Transverse colon (tissue), 4 donors: ENCODE measurements at regions not wholly inside any gene's neighbourhood (a gene's known extent, or its start where the extent isn't known, plus 50 kb on each side); places are given as distances from the start of the nearest gene placed in this dataset.

Source experiments
- DNase-seq: peaks from one replicate; pipeline ENCODE4 v3.0.0-alpha.2; 2019
- H3K27ac ChIP-seq, 4 donors: fragments of 200-600 bp; sonication (generic); 2 replicates each; pipeline ENCODE4 v1.5.1; 2016 to 2018; ENCODE audit warnings: inconsistent platforms in 4 of 4
- H3K27me3 ChIP-seq: fragments of 200-600 bp; sonication (generic); 2 replicates; pipeline ENCODE4 v1.5.1; 2017; ENCODE audit warnings: inconsistent platforms
- H3K36me3 ChIP-seq, 4 donors: fragments of 200-600 bp; sonication (generic); 2 replicates each; pipeline ENCODE4 v1.5.1; 2017 to 2019; ENCODE audit warnings: inconsistent platforms in 4 of 4
- H3K4me1 ChIP-seq, 4 donors: fragments of 200-600 bp; sonication (generic); 2 replicates each; pipeline ENCODE4 v1.5.1; 2017 to 2020; ENCODE audit warnings: inconsistent platforms in 4 of 4
- H3K4me3 ChIP-seq, 4 donors: fragments of 200-600 bp; sonication (generic); 1 replicate in 1 of 4; 2 replicates in 3 of 4; pipeline versions ENCODE4 v1.5.1 to v1.6.1; 2017 to 2019; ENCODE audit warnings: inconsistent platforms in 4 of 4
- H3K9me3 ChIP-seq, 2 donors: fragments of 200-600 bp; sonication (generic); 2 replicates each; pipeline ENCODE4 v1.5.1; 2017 to 2019; ENCODE audit warnings: inconsistent platforms in 2 of 2
- EP300 ChIP-seq: sonication (generic); formaldehyde crosslinking; IDR thresholded peaks from one replicate; pipeline ENCODE4 v1.6.1; 2017; ENCODE audit warnings: antibody characterized with exemption, low read depth
- POLR2A ChIP-seq: fragments of 450-650 bp; IDR thresholded peaks from one replicate; pipeline ENCODE4 v1.6.1; 2016; ENCODE audit warnings: antibody characterized with exemption, mild to moderate bottlenecking, moderate library complexity
- POLR2AphosphoS5 ChIP-seq, 3 donors: sonication (generic); formaldehyde crosslinking; IDR thresholded peaks; one replicate each; pipeline ENCODE4 v1.6.1; 2016; ENCODE audit warnings: antibody characterized with exemption in 3 of 3
- WGBS, 2 donors: methylation state at CpG; one replicate each; pipeline ENCODE4 v1.1.5; 2018; ENCODE audit warnings: low coverage in 1 of 2; 5-methylcytosine and 5-hydroxymethylcytosine counted together
- in situ Hi-C, 4 donors: fragments of 200-750 bp; cut with MboI; loops; one replicate each; pipeline versions ENCODE4 v1.15.0 to v1.15.1; 2017; ENCODE audit warnings: low sequenced_read_pairs in 3 of 4, low pct_ligation_motif_present in 1 of 4, low pct_unique_long_range_greater_than_20kb in 1 of 4
- intact Hi-C: fragments of 100-400 bp; cut with DNase I; formaldehyde crosslinking; loops from one replicate; pipeline ENCODE4 v1.15.1; 2023; ENCODE audit warnings: low total_unique reads
- TF ChIP-seq, protein P1 (sequence below), 5 experiments: fragments of 200-600 bp in 3 of 5; fragments of 450-650 bp in 2 of 5; sonication (generic) in 3 of 5; IDR thresholded peaks; 1 replicate in 2 of 5; 2 replicates in 3 of 5; pipeline ENCODE4 v1.5.1; 2016 to 2017; ENCODE audit warnings: antibody characterized with exemption in 5 of 5, inconsistent platforms in 3 of 5, mild to moderate bottlenecking in 2 of 5, moderate library complexity in 1 of 5

DNA sequence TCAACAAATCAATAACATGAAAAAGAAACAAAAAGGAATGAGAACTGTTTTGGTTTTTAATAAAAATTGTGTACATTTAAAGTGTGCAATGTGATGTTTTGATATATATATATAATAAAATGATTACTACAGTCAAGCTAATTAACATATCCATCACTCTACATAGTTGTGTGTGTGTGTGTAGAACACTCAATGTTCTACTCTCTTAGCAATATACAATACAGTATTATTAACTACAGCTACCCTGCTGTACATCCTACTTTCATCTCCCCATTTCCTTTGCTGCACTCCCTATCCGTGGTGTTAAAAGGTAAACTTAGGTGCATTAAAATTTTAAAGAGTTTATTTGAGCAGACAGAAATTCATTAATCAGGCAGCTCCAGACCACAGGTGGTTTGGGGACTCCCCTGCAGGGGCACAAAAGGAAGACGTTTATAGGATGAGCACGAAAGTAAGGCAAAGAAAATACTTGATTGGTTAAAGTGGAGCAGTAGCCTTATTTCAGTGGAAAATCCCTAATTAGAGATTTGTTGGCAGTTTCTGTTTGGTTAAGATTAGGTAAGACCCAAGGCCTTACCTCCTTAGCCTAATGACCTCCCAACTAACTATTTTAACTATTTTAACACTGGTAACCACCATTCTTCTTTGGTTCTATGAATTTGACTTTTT, 61.8 kb upstream of the SNRK start:
- peaks cover 4 to 7% of the 10 kb centered on the region in 2 donors for H3K9me3 ChIP-seq
- H3K27ac ChIP-seq = no peak overlapping the region
- no peak overlapping the region for H3K4me3 ChIP-seq
- no peak for DNase-seq
- H3K36me3 ChIP-seq = no peaks in the 10 kb centered on the region
- intact Hi-C loops = no loop called here
- in situ Hi-C loops = loop anchor here in 1 of 4 donors (10.0 kb wide), 1 partner anchor 280 kb away; no protein-coding TSS in a partner anchor
- no peaks in the 10 kb centered on the region for H3K4me1 ChIP-seq
- H3K27me3 ChIP-seq = no peaks in the 10 kb centered on the region
- 49 to 71% methylated on average over 3 of the region's 3 CpGs for WGBS, 2 donors
- TF ChIP-seq POLR2AphosphoS5 (IDR thresholded peaks at IDR 0.05) (no peak), EP300 (no peak), POLR2A (no peak)
- TF ChIP-seq, protein P1, sequence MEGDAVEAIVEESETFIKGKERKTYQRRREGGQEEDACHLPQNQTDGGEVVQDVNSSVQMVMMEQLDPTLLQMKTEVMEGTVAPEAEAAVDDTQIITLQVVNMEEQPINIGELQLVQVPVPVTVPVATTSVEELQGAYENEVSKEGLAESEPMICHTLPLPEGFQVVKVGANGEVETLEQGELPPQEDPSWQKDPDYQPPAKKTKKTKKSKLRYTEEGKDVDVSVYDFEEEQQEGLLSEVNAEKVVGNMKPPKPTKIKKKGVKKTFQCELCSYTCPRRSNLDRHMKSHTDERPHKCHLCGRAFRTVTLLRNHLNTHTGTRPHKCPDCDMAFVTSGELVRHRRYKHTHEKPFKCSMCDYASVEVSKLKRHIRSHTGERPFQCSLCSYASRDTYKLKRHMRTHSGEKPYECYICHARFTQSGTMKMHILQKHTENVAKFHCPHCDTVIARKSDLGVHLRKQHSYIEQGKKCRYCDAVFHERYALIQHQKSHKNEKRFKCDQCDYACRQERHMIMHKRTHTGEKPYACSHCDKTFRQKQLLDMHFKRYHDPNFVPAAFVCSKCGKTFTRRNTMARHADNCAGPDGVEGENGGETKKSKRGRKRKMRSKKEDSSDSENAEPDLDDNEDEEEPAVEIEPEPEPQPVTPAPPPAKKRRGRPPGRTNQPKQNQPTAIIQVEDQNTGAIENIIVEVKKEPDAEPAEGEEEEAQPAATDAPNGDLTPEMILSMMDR (IDR thresholded peaks at IDR 0.05) = no peak

GRCh38 chr3:43223670-43224364, 62.5 kb upstream of the SNRK start:
- Histone ChIP-seq H3K4me1 (no peaks in the 10 kb centered on the region), H3K9me3 (peaks cover 4 to 7% of the 10 kb centered on the region in 2 donors), H3K27me3 (no peaks in the 10 kb centered on the region), H3K27ac (no peak overlapping the region), H3K36me3 (no peaks in the 10 kb centered on the region), H3K4me3 (no peak overlapping the region)
- DNase-seq = no peak
- TF ChIP-seq, protein P1 (IDR thresholded peaks at IDR 0.05) = peak; percentile 18 to 36 (median 27)
- TF ChIP-seq POLR2A = no peak
- no peak for TF ChIP-seq POLR2AphosphoS5 (IDR thresholded peaks at IDR 0.05)
- TF ChIP-seq EP300 = no peak
- intact Hi-C loops (no loop called here), in situ Hi-C loops (loop anchor here in 1 of 4 donors (10.0 kb wide), 1 partner anchor 281 kb away; no protein-coding TSS in a partner anchor)
- 73 to 80% methylated on average over 3 of the region's 3 CpGs for WGBS, 2 donors

DNA sequence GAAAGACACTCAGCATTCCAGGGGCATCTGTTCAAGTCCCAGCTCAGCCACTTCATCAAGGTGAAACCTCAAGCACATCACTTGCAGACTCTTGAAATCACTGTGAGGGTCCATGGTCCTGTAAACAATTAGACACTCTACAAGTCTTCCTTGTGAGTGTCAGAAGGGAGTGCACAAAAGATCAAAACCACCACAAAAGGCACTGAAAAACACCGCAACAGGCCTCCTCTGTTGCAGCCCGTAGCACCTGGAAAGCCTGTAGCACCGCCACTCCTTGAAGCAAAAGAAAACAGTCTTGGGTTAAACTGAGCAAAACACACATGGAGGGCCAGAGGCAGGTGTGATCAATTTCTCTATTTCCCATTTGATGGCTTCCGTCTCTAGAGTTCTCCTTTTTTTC, 63.8 kb upstream of the SNRK start:
- no peaks in the 10 kb centered on the region for H3K4me1 ChIP-seq
- in situ Hi-C loops = loop anchor here in 1 of 4 donors (10.0 kb wide), 1 partner anchor 282 kb away; no protein-coding TSS in a partner anchor
- H3K27ac ChIP-seq = no peak overlapping the region
- H3K4me3 ChIP-seq = no peak overlapping the region
- no peaks in the 10 kb centered on the region for H3K27me3 ChIP-seq
- no peaks in the 10 kb centered on the region for H3K36me3 ChIP-seq
- TF ChIP-seq POLR2AphosphoS5 (IDR thresholded peaks at IDR 0.05) (no peak), EP300 (no peak)
- TF ChIP-seq, protein P1 (IDR thresholded peaks at IDR 0.05) = no peak
- WGBS, 2 donors = 83 to 97% methylated on average over 4 of the region's 4 CpGs
- H3K9me3 ChIP-seq = peaks cover 2 to 4% of the 10 kb centered on the region in 2 donors
- intact Hi-C loops = no loop called here
- DNase-seq = no peak

GRCh38 chr3:43221076-43221475, 65.3 kb upstream of the SNRK start:
- WGBS, 2 donors = 70% methylated on average over 5 of the region's 6 CpGs; no CpG with 5 or more reads in 1 of the 2 donors
- intact Hi-C loops = no loop called here
- H3K4me1 ChIP-seq = no peaks in the 10 kb centered on the region
- no peak overlapping the region for H3K27ac ChIP-seq
- DNase-seq = no peak
- H3K27me3 ChIP-seq = no peaks in the 10 kb centered on the region
- no peaks in the 10 kb centered on the region for H3K36me3 ChIP-seq
- in situ Hi-C loops = loop anchor here in 1 of 4 donors (10.0 kb wide), 1 partner anchor 284 kb away; no protein-coding TSS in a partner anchor
- H3K4me3 ChIP-seq = no peak overlapping the region
- no peaks in the 10 kb centered on the region for H3K9me3 ChIP-seq
- no peak for TF ChIP-seq POLR2A
- TF ChIP-seq EP300 = no peak
- TF ChIP-seq, protein P1 (IDR thresholded peaks at IDR 0.05) = no peak
- TF ChIP-seq POLR2AphosphoS5 (IDR thresholded peaks at IDR 0.05) = no peak
